GM12891 (cell line): ENCODE measurements at regions not wholly inside any gene's neighbourhood (a gene's known extent, or its start where the extent isn't known, plus 50 kb on each side); places are given as distances from the start of the nearest gene placed in this dataset.
"Not testable (repeated sequence)": the region's sequence is repeated elsewhere in the genome, so short reads cannot be mapped to it uniquely, and the experiment has no call there.

Experiments
- DNase-seq: peaks from one replicate; pipeline ENCODE4 v3.0.0; 2011; ENCODE audit warnings: low spot score; ENCODE audit not compliant: insufficient read length
- FAIRE-seq: peaks from 2 replicates; lab custom pipeline; 2011; peaks lifted over from hg19 to GRCh38; lab: Jason Lieb, UNC
- PAX5 ChIP-seq: IDR thresholded peaks from 2 replicates; pipeline ENCODE4 v1.6.1; 2011; ENCODE audit warnings: low read length, moderate library complexity, mild to moderate bottlenecking; ENCODE audit not compliant: insufficient read depth, severe bottlenecking
- POLR2A ChIP-seq: IDR thresholded peaks from 2 replicates; pipeline ENCODE4 v1.6.1; 2011; ENCODE audit warnings: low read depth, low read length, control low read depth
- POLR2AphosphoS5 ChIP-seq: IDR thresholded peaks from 2 replicates; pipeline ENCODE4 v1.6.1; 2011; ENCODE audit warnings: low read depth, low read length, control low read depth
- POU2F2 ChIP-seq: IDR thresholded peaks from 2 replicates; pipeline ENCODE4 v1.6.1; 2011; ENCODE audit warnings: low read depth, mild to moderate bottlenecking, control low read depth, low read length, moderate library complexity
- SPI1 ChIP-seq: IDR thresholded peaks from 2 replicates; pipeline ENCODE4 v1.6.1; 2011; ENCODE audit warnings: low read depth, low read length, control low read depth
- TAF1 ChIP-seq: IDR thresholded peaks from 2 replicates; pipeline ENCODE4 v1.6.1; 2011; ENCODE audit warnings: low read depth, low read length, control low read depth

DNA sequence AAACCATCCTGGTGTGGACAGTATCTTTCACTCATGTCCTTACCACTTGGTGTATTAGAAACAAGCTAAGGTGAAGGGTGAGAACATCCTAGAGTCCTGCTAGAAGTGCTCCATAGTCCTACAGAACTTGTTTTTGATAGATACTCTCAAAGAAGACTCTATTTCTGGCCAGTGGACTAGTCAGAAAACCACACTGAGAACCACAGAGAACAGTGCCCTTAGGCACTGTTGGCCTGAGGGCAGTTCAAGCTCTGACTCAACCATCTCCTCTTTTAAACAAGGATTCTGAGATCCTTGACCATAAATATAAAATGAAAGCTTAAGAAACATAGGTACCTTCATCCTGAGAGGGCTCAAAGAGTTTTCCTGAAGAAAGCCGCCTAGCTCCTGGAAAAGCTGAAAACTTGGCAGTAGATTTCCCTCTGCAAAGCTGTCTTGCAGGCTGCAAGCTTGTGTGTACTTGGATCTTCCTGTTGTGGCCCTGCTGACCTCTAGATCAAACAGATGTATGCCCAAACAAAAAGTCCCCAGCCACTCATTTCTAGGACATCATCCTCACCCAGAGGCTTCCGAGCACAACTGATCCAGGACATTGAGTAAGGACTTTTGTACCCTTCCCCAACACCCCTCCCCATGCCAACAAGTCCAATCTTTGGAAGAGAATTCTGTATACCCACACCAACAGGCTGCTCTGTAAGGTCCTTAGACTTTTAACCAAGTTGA is 111.6 kb upstream of the CXCL13 start:
- FAIRE-seq (no peak), DNase-seq (no peak)
- TF ChIP-seq PAX5 (no peak), SPI1 (no peak), POLR2AphosphoS5 (no peak), POU2F2 (no peak), POLR2A (no peak), TAF1 (no peak)

DNA sequence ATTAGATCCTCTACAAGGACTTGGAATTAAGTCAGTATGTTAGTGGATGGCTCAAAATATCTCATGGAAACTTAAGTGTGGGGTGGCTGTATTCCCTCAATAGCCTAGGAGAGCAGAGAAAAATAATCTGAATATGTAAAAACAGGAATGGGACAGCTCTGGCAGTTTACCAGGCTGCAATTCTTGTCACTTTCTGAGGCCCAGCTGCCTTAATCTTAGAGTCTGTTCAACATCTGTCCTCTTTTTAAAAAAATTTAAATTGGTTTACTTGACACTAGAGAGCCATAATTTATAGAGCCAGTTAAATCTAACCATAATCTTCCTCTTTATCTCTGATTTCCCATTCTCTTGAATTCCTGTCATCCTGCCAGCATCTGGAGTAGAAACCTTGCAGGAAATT is 109.2 kb upstream of the CXCL13 start:
- no peak for FAIRE-seq
- no peak for TF ChIP-seq POLR2A
- TF ChIP-seq POLR2AphosphoS5 = no peak
- no peak for TF ChIP-seq SPI1
- TF ChIP-seq PAX5 = no peak
- no peak for TF ChIP-seq POU2F2
- no peak for TF ChIP-seq TAF1
- no peak for DNase-seq

- TF ChIP-seq POU2F2 (no peak), POLR2AphosphoS5 (no peak), TAF1 (no peak), SPI1 (no peak), PAX5 (no peak), POLR2A (no peak)
- no peak for FAIRE-seq
- no peak for DNase-seq
Measured at GRCh38 chr4:77500801-77501200, 104.8 kb upstream of the CXCL13 start.

- FAIRE-seq (no peak), DNase-seq (no peak)
- no peak for TF ChIP-seq PAX5
- TF ChIP-seq POU2F2 = no peak
- TF ChIP-seq POLR2A = no peak
- no peak for TF ChIP-seq POLR2AphosphoS5
- TF ChIP-seq SPI1 = no peak
- TF ChIP-seq TAF1 = no peak
Measured at GRCh38 chr4:77501240-77501639, 104.4 kb upstream of the CXCL13 start.

- FAIRE-seq (no peak), DNase-seq (no peak)
- TF ChIP-seq TAF1 (no peak), POLR2A (no peak), POLR2AphosphoS5 (no peak)
Measured at GRCh38 chr4:77501851-77502250, 103.8 kb upstream of the CXCL13 start.

GRCh38 chr4:77504407-77504806 is 101.2 kb upstream of the CXCL13 start:
- FAIRE-seq = peak; percentile 23
- DNase-seq = no peak
- no peak for TF ChIP-seq TAF1
- no peak for TF ChIP-seq PAX5
- TF ChIP-seq POU2F2 = no peak
- no peak for TF ChIP-seq SPI1
- TF ChIP-seq POLR2A = no peak
- no peak for TF ChIP-seq POLR2AphosphoS5

DNA sequence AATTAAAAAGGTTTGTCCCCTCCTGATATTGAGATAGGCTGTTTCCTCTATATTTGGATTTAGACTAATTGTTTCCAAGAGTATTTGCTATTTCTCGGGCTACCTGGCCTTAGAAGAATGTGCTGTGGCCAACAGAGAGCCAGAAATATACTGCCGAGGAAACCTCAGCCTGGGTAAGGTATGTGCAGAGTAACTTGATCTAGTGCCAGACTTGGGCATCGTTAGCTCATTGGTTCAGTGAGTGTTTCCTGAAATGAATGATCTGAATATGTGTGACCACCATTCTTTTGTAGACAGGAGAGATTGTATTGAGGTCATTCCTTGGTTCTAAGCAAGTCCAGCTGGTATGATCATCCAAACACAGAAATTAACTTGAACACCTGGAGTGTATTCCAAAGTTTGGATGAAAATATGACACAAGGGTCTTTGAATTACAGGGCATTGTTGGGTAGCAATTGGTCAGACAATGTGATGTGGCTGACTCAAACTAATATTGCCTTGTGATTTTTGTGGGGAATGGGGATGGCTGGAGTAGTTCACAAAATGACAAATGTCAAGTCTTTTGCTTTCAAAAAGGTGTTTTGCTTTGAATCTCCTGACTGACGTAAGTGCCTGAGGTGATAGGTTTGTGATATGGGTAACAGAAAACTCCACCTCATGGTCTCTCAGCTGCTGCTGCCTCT is 100.2 kb upstream of the CXCL13 start:
- DNase-seq (no peak), FAIRE-seq (no peak)
- TF ChIP-seq POLR2AphosphoS5 (no peak), PAX5 (no peak), TAF1 (no peak), POU2F2 (no peak), SPI1 (no peak)

DNA sequence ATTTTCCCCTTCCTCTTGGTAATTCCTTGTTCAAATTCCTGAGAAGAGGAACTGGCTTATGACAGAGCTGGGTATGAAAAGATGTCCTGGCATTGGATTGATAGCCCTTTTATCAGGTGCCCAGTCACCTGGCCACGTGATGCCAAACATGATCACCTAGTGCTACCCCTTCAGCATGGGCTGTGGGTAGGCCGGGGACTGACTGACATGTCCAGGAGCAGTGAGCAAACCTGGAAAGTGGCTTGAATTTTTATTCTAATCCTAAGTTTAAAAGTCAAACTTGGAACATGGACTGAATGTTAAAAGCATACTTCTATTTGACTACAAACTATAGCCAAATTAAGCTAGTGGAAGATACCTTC is 99.7 kb upstream of the CXCL13 start:
- no peak for DNase-seq
- TF ChIP-seq TAF1 (no peak), SPI1 (no peak), POLR2AphosphoS5 (no peak), POU2F2 (no peak), POLR2A (no peak), PAX5 (no peak)
- FAIRE-seq = no peak

DNA sequence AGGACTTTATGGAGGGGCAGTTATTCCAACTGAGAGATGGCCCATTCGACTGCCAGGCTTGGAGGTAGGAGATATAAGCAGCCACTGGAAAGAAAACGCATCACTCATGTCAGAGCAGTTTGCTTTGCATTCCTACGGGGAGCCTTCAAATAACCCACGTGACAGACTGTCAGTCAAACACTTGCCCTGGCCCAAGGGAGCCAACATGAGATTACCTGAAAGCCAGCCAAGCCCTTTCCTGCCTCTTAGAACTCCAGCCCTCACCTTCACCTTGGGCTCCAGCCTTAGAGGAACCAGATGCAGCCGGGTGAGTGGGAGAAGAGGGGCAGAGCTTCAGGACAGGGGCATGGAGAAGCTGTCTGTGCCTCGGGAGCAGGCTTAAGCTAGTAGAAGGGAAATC is 95.3 kb upstream of the CXCL13 start:
- no peak for DNase-seq
- TF ChIP-seq PAX5 (no peak), POLR2AphosphoS5 (no peak), SPI1 (no peak), TAF1 (no peak), POU2F2 (no peak), POLR2A (no peak)
- FAIRE-seq = no peak

- TF ChIP-seq POLR2AphosphoS5 (no peak), POU2F2 (no peak), POLR2A (no peak), PAX5 (no peak)
- FAIRE-seq (no peak), DNase-seq (no peak)
Measured at GRCh38 chr4:77525538-77525937, 80.1 kb upstream of the CXCL13 start.

- not testable (repeated sequence) for DNase-seq, FAIRE-seq
Measured at GRCh38 chr4:77527900-77528299, 77.7 kb upstream of the CXCL13 start.
